IPS-20b (cell line): ENCODE measurements at regions not wholly inside any gene's neighbourhood (a gene's known extent, or its start where the extent isn't known, plus 50 kb on each side); places are given as distances from the start of the nearest gene placed in this dataset.

Source experiments
- H3K27ac ChIP-seq: one replicate; pipeline ENCODE4 v1.5.1; 2013; ENCODE audit warnings: low read length
- H3K27me3 ChIP-seq: 2 replicates; pipeline ENCODE4 v1.6.1; 2013; ENCODE audit warnings: mild to moderate bottlenecking, low read length, inconsistent platforms; ENCODE audit not compliant: insufficient read depth
- H3K36me3 ChIP-seq: 2 replicates; pipeline ENCODE4 v1.6.1; 2013; ENCODE audit warnings: low read depth, mild to moderate bottlenecking, inconsistent platforms, low read length, moderate library complexity; ENCODE audit not compliant: insufficient read depth
- H3K4me1 ChIP-seq: 2 replicates; pipeline ENCODE4 v1.6.1; 2013; ENCODE audit warnings: mild to moderate bottlenecking, control low read depth, inconsistent platforms, low read length, moderate library complexity; ENCODE audit not compliant: insufficient read depth
- H3K4me3 ChIP-seq: 2 replicates; pipeline ENCODE4 v1.5.1; 2013; ENCODE audit warnings: mild to moderate bottlenecking, low read length, inconsistent platforms
- H3K9ac ChIP-seq: 2 replicates; pipeline ENCODE4 v1.6.1; 2013; ENCODE audit warnings: low read depth, mild to moderate bottlenecking, inconsistent platforms, low read length, moderate library complexity
- H3K9me3 ChIP-seq: 2 replicates; pipeline ENCODE4 v1.6.1; 2013; ENCODE audit warnings: mild to moderate bottlenecking, low read depth, low read length, inconsistent platforms; ENCODE audit not compliant: insufficient read depth

GRCh38 chr10:123570898-123571515 is 95.1 kb upstream of the GPR26 start:
- Histone ChIP-seq H3K36me3 (no peaks in the 10 kb centered on the region), H3K27ac (no peak overlapping the region), H3K4me3 (no peak overlapping the region), H3K9me3 (no peaks in the 10 kb centered on the region), H3K27me3 (no peaks in the 10 kb centered on the region), H3K9ac (no peak overlapping the region), H3K4me1 (no peaks in the 10 kb centered on the region)

- H3K27ac ChIP-seq = no peak overlapping the region
- H3K9me3 ChIP-seq = no peaks in the 10 kb centered on the region
- no peak overlapping the region for H3K9ac ChIP-seq
- no peaks in the 10 kb centered on the region for H3K4me1 ChIP-seq
- no peak overlapping the region for H3K4me3 ChIP-seq
- H3K27me3 ChIP-seq = no peaks in the 10 kb centered on the region
- H3K36me3 ChIP-seq = no peaks in the 10 kb centered on the region
These were observed 94.2 kb upstream of the GPR26 start for GRCh38 chr10:123571978-123572377.

- Histone ChIP-seq H3K27me3 (no peaks in the 10 kb centered on the region), H3K27ac (no peak overlapping the region), H3K4me1 (no peaks in the 10 kb centered on the region), H3K4me3 (no peak overlapping the region), H3K9me3 (no peaks in the 10 kb centered on the region), H3K9ac (no peak overlapping the region), H3K36me3 (no peaks in the 10 kb centered on the region)
These were observed 92.7 kb upstream of the GPR26 start for GRCh38 chr10:123573236-123574108.

- H3K4me3 ChIP-seq = no peak overlapping the region
- H3K27me3 ChIP-seq = no peaks in the 10 kb centered on the region
- no peaks in the 10 kb centered on the region for H3K36me3 ChIP-seq
- no peak overlapping the region for H3K27ac ChIP-seq
- H3K9me3 ChIP-seq = no peaks in the 10 kb centered on the region
- H3K4me1 ChIP-seq = no peaks in the 10 kb centered on the region
- no peak overlapping the region for H3K9ac ChIP-seq
These were observed 92.0 kb upstream of the GPR26 start for GRCh38 chr10:123574109-123574698.

GRCh38 chr10:123575105-123575504 is 91.0 kb upstream of the GPR26 start:
- no peaks in the 10 kb centered on the region for H3K9me3 ChIP-seq
- no peaks in the 10 kb centered on the region for H3K27me3 ChIP-seq
- no peak overlapping the region for H3K4me3 ChIP-seq
- no peak overlapping the region for H3K27ac ChIP-seq
- no peaks in the 10 kb centered on the region for H3K36me3 ChIP-seq
- no peak overlapping the region for H3K9ac ChIP-seq
- no peaks in the 10 kb centered on the region for H3K4me1 ChIP-seq

- Histone ChIP-seq H3K4me1 (no peaks in the 10 kb centered on the region), H3K9ac (no peak overlapping the region), H3K4me3 (no peak overlapping the region), H3K36me3 (no peaks in the 10 kb centered on the region), H3K27me3 (no peaks in the 10 kb centered on the region), H3K27ac (no peak overlapping the region), H3K9me3 (no peaks in the 10 kb centered on the region)
These were observed 89.4 kb upstream of the GPR26 start for GRCh38 chr10:123576706-123577105.

GRCh38 chr10:123577921-123578461 is 88.2 kb upstream of the GPR26 start:
- Histone ChIP-seq H3K9me3 (no peaks in the 10 kb centered on the region), H3K27me3 (peaks cover 5% of the 10 kb centered on the region), H3K36me3 (no peaks in the 10 kb centered on the region), H3K9ac (no peak overlapping the region), H3K4me1 (no peaks in the 10 kb centered on the region), H3K27ac (no peak overlapping the region), H3K4me3 (no peak overlapping the region)

GRCh38 chr10:123578721-123579120 is 87.4 kb upstream of the GPR26 start:
- Histone ChIP-seq H3K36me3 (no peaks in the 10 kb centered on the region), H3K27ac (no peak overlapping the region), H3K27me3 (peaks cover 11% of the 10 kb centered on the region), H3K9me3 (no peaks in the 10 kb centered on the region), H3K4me1 (0 out of 2 replicates have a peak, but pooled peaks cover 3% of the 10 kb centered on the region), H3K4me3 (no peak overlapping the region), H3K9ac (no peak overlapping the region)

- no peak overlapping the region for H3K4me3 ChIP-seq
- no peaks in the 10 kb centered on the region for H3K36me3 ChIP-seq
- no peaks in the 10 kb centered on the region for H3K9me3 ChIP-seq
- no peak overlapping the region for H3K27ac ChIP-seq
- H3K4me1 ChIP-seq = peaks cover 7% of the 10 kb centered on the region; the same call in 1 of the 2 replicates
- H3K27me3 ChIP-seq = peaks cover 11% of the 10 kb centered on the region
- no peak overlapping the region for H3K9ac ChIP-seq
These were observed 86.5 kb upstream of the GPR26 start for GRCh38 chr10:123579675-123580074.

GRCh38 chr10:123580426-123580825 is 85.7 kb upstream of the GPR26 start:
- peaks cover 11% of the 10 kb centered on the region for H3K27me3 ChIP-seq

GRCh38 chr10:123581656-123582055 is 84.5 kb upstream of the GPR26 start:
- H3K9me3 ChIP-seq = no peaks in the 10 kb centered on the region
- no peak overlapping the region for H3K9ac ChIP-seq
- H3K27me3 ChIP-seq = peaks cover 11% of the 10 kb centered on the region
- H3K36me3 ChIP-seq = no peaks in the 10 kb centered on the region
- H3K27ac ChIP-seq = no peak overlapping the region
- no peak overlapping the region for H3K4me3 ChIP-seq
- H3K4me1 ChIP-seq = peaks cover 10% of the 10 kb centered on the region; the same call in 1 of the 2 replicates

More at GRCh38 chr10:123580426-123580825, 85.7 kb upstream of the GPR26 start:
- H3K27ac ChIP-seq = no peak overlapping the region
- no peak overlapping the region for H3K9ac ChIP-seq
- H3K4me1 ChIP-seq = peaks cover 10% of the 10 kb centered on the region; the same call in 1 of the 2 replicates
- no peak overlapping the region for H3K4me3 ChIP-seq
- H3K9me3 ChIP-seq = no peaks in the 10 kb centered on the region
- no peaks in the 10 kb centered on the region for H3K36me3 ChIP-seq
